ENCODE measurements at regions not wholly inside any gene's neighbourhood (a gene's known extent, or its start where the extent isn't known, plus 50 kb on each side); places are given as distances from the start of the nearest gene placed in this dataset.

GRCh38 chr12:98198261-98198982, 317.0 kb upstream of the TMPO start:
- DNase-seq = no peak
- no peaks in the 10 kb centered on the region for H3K4me1 ChIP-seq (ENCODE audit: control extremely low read depth in 1 of 4, control insufficient read depth in 4 of 4, insufficient read depth in 4 of 4, low read length in 3 of 4)
- H3K27me3 ChIP-seq (replicated peaks in 2 of 5; ENCODE audit: control insufficient read depth in 4 of 5, insufficient read depth in 5 of 5, low read length in 4 of 5) = no peaks in the 10 kb centered on the region
- no peaks in the 10 kb centered on the region for H3K36me3 ChIP-seq (ENCODE audit: control insufficient read depth in 4 of 4, insufficient read depth in 4 of 4, low read length in 3 of 4)
- ChIA-PET CTCF (interaction anchor here (1.2 kb wide), 1 partner anchor 16 kb away, joined by 3 read pairs; no protein-coding TSS in a partner anchor), POLR2A (no interaction called here)
- H3K9me3 ChIP-seq (ENCODE audit: control extremely low read depth in 1 of 5, control insufficient read depth in 4 of 5, insufficient read depth in 2 of 5, low read depth in 1 of 5, low read length in 4 of 5) = no peaks in the 10 kb centered on the region
- 80% methylated on average over 4 of the region's 4 CpGs for WGBS (ENCODE audit: insufficient coverage)
- no peak overlapping the region for H3K27ac ChIP-seq (ENCODE audit: insufficient read depth in 1 of 2, low read depth in 1 of 2, low read length in 2 of 2, poor library complexity in 1 of 2, severe bottlenecking in 2 of 2)
- H3K4me3 ChIP-seq (ENCODE audit: control insufficient read depth in 1 of 7, extremely low read depth in 1 of 7, insufficient read depth in 4 of 7, low read depth in 2 of 7, low read length in 6 of 7) = no peak overlapping the region

GRCh38 chr12:98208816-98209215, 306.6 kb upstream of the TMPO start:
- Histone ChIP-seq H3K4me3 (ENCODE audit: control insufficient read depth in 1 of 7, extremely low read depth in 1 of 7, insufficient read depth in 4 of 7, low read depth in 2 of 7, low read length in 6 of 7) (no peak overlapping the region), H3K4me1 (ENCODE audit: control extremely low read depth in 1 of 4, control insufficient read depth in 4 of 4, insufficient read depth in 4 of 4, low read length in 3 of 4) (no peaks in the 10 kb centered on the region), H3K27ac (ENCODE audit: insufficient read depth in 1 of 2, low read depth in 1 of 2, low read length in 2 of 2, poor library complexity in 1 of 2, severe bottlenecking in 2 of 2) (peak overlapping the region in 1 of 2 experiments; percentile 6), H3K36me3 (ENCODE audit: control insufficient read depth in 4 of 4, insufficient read depth in 4 of 4, low read length in 3 of 4) (no peaks in the 10 kb centered on the region), H3K9me3 (ENCODE audit: control extremely low read depth in 1 of 5, control insufficient read depth in 4 of 5, insufficient read depth in 2 of 5, low read depth in 1 of 5, low read length in 4 of 5) (no peaks in the 10 kb centered on the region), H3K27me3 (replicated peaks in 2 of 5; ENCODE audit: control insufficient read depth in 4 of 5, insufficient read depth in 5 of 5, low read length in 4 of 5) (no peaks in the 10 kb centered on the region)
- 90% methylated on average over 2 of the region's 7 CpGs for WGBS (ENCODE audit: insufficient coverage)
- POLR2A ChIA-PET = no interaction called here
- CTCF ChIA-PET = interaction anchor here (0.7 kb wide), 1 partner anchor 16 kb away, joined by 3 read pairs; no protein-coding TSS in a partner anchor
- DNase-seq = no peak

GRCh38 chr12:98211909-98212695, 303.3 kb upstream of the TMPO start:
- Histone ChIP-seq H3K27ac (ENCODE audit: insufficient read depth in 1 of 2, low read depth in 1 of 2, low read length in 2 of 2, poor library complexity in 1 of 2, severe bottlenecking in 2 of 2) (no peak overlapping the region), H3K9me3 (ENCODE audit: control extremely low read depth in 1 of 5, control insufficient read depth in 4 of 5, insufficient read depth in 2 of 5, low read depth in 1 of 5, low read length in 4 of 5) (no peaks in the 10 kb centered on the region), H3K36me3 (ENCODE audit: control insufficient read depth in 4 of 4, insufficient read depth in 4 of 4, low read length in 3 of 4) (no peaks in the 10 kb centered on the region), H3K27me3 (replicated peaks in 2 of 5; ENCODE audit: control insufficient read depth in 4 of 5, insufficient read depth in 5 of 5, low read length in 4 of 5) (peaks cover 0 to 2% (median 0%) of the 10 kb centered on the region in 5 experiments), H3K4me3 (ENCODE audit: control insufficient read depth in 1 of 7, extremely low read depth in 1 of 7, insufficient read depth in 4 of 7, low read depth in 2 of 7, low read length in 6 of 7) (no peak overlapping the region), H3K4me1 (ENCODE audit: control extremely low read depth in 1 of 4, control insufficient read depth in 4 of 4, insufficient read depth in 4 of 4, low read length in 3 of 4) (no peaks in the 10 kb centered on the region)
- ChIA-PET CTCF (no interaction called here), POLR2A (no interaction called here)
- 92% methylated on average over 7 of the region's 8 CpGs for WGBS (ENCODE audit: insufficient coverage)
- no peak for DNase-seq

GRCh38 chr12:98213556-98213955, 301.8 kb upstream of the TMPO start:
- Histone ChIP-seq H3K4me1 (ENCODE audit: control extremely low read depth in 1 of 4, control insufficient read depth in 4 of 4, insufficient read depth in 4 of 4, low read length in 3 of 4) (no peaks in the 10 kb centered on the region), H3K9me3 (ENCODE audit: control extremely low read depth in 1 of 5, control insufficient read depth in 4 of 5, insufficient read depth in 2 of 5, low read depth in 1 of 5, low read length in 4 of 5) (no peaks in the 10 kb centered on the region), H3K27ac (ENCODE audit: insufficient read depth in 1 of 2, low read depth in 1 of 2, low read length in 2 of 2, poor library complexity in 1 of 2, severe bottlenecking in 2 of 2) (no peak overlapping the region), H3K4me3 (ENCODE audit: control insufficient read depth in 1 of 7, extremely low read depth in 1 of 7, insufficient read depth in 4 of 7, low read depth in 2 of 7, low read length in 6 of 7) (no peak overlapping the region), H3K36me3 (ENCODE audit: control insufficient read depth in 4 of 4, insufficient read depth in 4 of 4, low read length in 3 of 4) (no peaks in the 10 kb centered on the region), H3K27me3 (replicated peaks in 2 of 5; ENCODE audit: control insufficient read depth in 4 of 5, insufficient read depth in 5 of 5, low read length in 4 of 5) (peaks cover 0 to 2% (median 0%) of the 10 kb centered on the region in 5 experiments)
- 64% methylated on average over 6 of the region's 6 CpGs for WGBS (ENCODE audit: insufficient coverage)
- no peak for DNase-seq
- ChIA-PET CTCF (interaction anchor here (1.3 kb wide), 1 partner anchor 13 kb away, joined by 3 read pairs; no protein-coding TSS in a partner anchor), POLR2A (no interaction called here)

GRCh38 chr12:98217257-98217656, 298.1 kb upstream of the TMPO start:
- CTCF ChIA-PET = no interaction called here
- Histone ChIP-seq H3K4me1 (ENCODE audit: control extremely low read depth in 1 of 4, control insufficient read depth in 4 of 4, insufficient read depth in 4 of 4, low read length in 3 of 4) (no peaks in the 10 kb centered on the region), H3K36me3 (ENCODE audit: control insufficient read depth in 4 of 4, insufficient read depth in 4 of 4, low read length in 3 of 4) (no peaks in the 10 kb centered on the region)

GRCh38 chr12:98220636-98221035, 294.8 kb upstream of the TMPO start:
- Histone ChIP-seq H3K27ac (ENCODE audit: insufficient read depth in 1 of 2, low read depth in 1 of 2, low read length in 2 of 2, poor library complexity in 1 of 2, severe bottlenecking in 2 of 2) (no peak overlapping the region), H3K4me3 (ENCODE audit: control insufficient read depth in 1 of 7, extremely low read depth in 1 of 7, insufficient read depth in 4 of 7, low read depth in 2 of 7, low read length in 6 of 7) (no peak overlapping the region), H3K9me3 (ENCODE audit: control extremely low read depth in 1 of 5, control insufficient read depth in 4 of 5, insufficient read depth in 2 of 5, low read depth in 1 of 5, low read length in 4 of 5) (no peaks in the 10 kb centered on the region), H3K27me3 (replicated peaks in 2 of 5; ENCODE audit: control insufficient read depth in 4 of 5, insufficient read depth in 5 of 5, low read length in 4 of 5) (peaks cover 0 to 14% (median 0%) of the 10 kb centered on the region in 5 experiments), H3K36me3 (ENCODE audit: control insufficient read depth in 4 of 4, insufficient read depth in 4 of 4, low read length in 3 of 4) (no peaks in the 10 kb centered on the region), H3K4me1 (ENCODE audit: control extremely low read depth in 1 of 4, control insufficient read depth in 4 of 4, insufficient read depth in 4 of 4, low read length in 3 of 4) (no peaks in the 10 kb centered on the region)
- no peak for DNase-seq
- 13% methylated on average over 2 of the region's 2 CpGs for WGBS (ENCODE audit: insufficient coverage)
- CTCF ChIA-PET = no interaction called here
- POLR2A ChIA-PET = no interaction called here

More at GRCh38 chr12:98217257-98217656, 298.1 kb upstream of the TMPO start:
- no peak for DNase-seq
- Histone ChIP-seq H3K27me3 (replicated peaks in 2 of 5; ENCODE audit: control insufficient read depth in 4 of 5, insufficient read depth in 5 of 5, low read length in 4 of 5) (peaks cover 0 to 13% (median 0%) of the 10 kb centered on the region in 5 experiments), H3K27ac (ENCODE audit: insufficient read depth in 1 of 2, low read depth in 1 of 2, low read length in 2 of 2, poor library complexity in 1 of 2, severe bottlenecking in 2 of 2) (no peak overlapping the region), H3K4me3 (ENCODE audit: control insufficient read depth in 1 of 7, extremely low read depth in 1 of 7, insufficient read depth in 4 of 7, low read depth in 2 of 7, low read length in 6 of 7) (no peak overlapping the region), H3K9me3 (ENCODE audit: control extremely low read depth in 1 of 5, control insufficient read depth in 4 of 5, insufficient read depth in 2 of 5, low read depth in 1 of 5, low read length in 4 of 5) (no peaks in the 10 kb centered on the region)
- POLR2A ChIA-PET = no interaction called here
- WGBS (ENCODE audit: insufficient coverage) = 100% methylated on average over 1 of the region's 1 CpG

- no peaks in the 10 kb centered on the region for H3K4me1 ChIP-seq (ENCODE audit: control extremely low read depth in 1 of 4, control insufficient read depth in 4 of 4, insufficient read depth in 4 of 4, low read length in 3 of 4)
- CTCF ChIA-PET = no interaction called here
- H3K9me3 ChIP-seq (ENCODE audit: control extremely low read depth in 1 of 5, control insufficient read depth in 4 of 5, insufficient read depth in 2 of 5, low read depth in 1 of 5, low read length in 4 of 5) = no peaks in the 10 kb centered on the region
- H3K27me3 ChIP-seq (replicated peaks in 2 of 5; ENCODE audit: control insufficient read depth in 4 of 5, insufficient read depth in 5 of 5, low read length in 4 of 5) = peaks cover 0 to 14% (median 0%) of the 10 kb centered on the region in 5 experiments
- WGBS (ENCODE audit: insufficient coverage) = 77% methylated on average over 5 of the region's 8 CpGs
- H3K27ac ChIP-seq (ENCODE audit: insufficient read depth in 1 of 2, low read depth in 1 of 2, low read length in 2 of 2, poor library complexity in 1 of 2, severe bottlenecking in 2 of 2) = no peak overlapping the region
- DNase-seq = no peak
- no peak overlapping the region for H3K4me3 ChIP-seq (ENCODE audit: control insufficient read depth in 1 of 7, extremely low read depth in 1 of 7, insufficient read depth in 4 of 7, low read depth in 2 of 7, low read length in 6 of 7)
- H3K36me3 ChIP-seq (ENCODE audit: control insufficient read depth in 4 of 4, insufficient read depth in 4 of 4, low read length in 3 of 4) = no peaks in the 10 kb centered on the region
- POLR2A ChIA-PET = no interaction called here
These were observed 294.1 kb upstream of the TMPO start for GRCh38 chr12:98221243-98221808.
